HG03565 (cell line): ENCODE measurements at regions not wholly inside any gene's neighbourhood (a gene's known extent, or its start where the extent isn't known, plus 50 kb on each side); places are given as distances from the start of the nearest gene placed in this dataset.

ENCODE experiments used
- ATAC-seq: cut with Tn5 transposase; IDR thresholded peaks from one replicate; pipeline ENCODE4 v1.9.1; 2021; ENCODE audit warnings: mild to moderate bottlenecking, moderate library complexity; ENCODE audit not compliant: unreplicated experiment

GRCh38 chr4:18538121-18538520 lies 516.6 kb upstream of the LCORL start:
- no peak for ATAC-seq

- ATAC-seq: no peak
Observed at GRCh38 chr4:18536428-18536827, 514.9 kb upstream of the LCORL start.

- ATAC-seq: no peak
Observed at GRCh38 chr4:18535948-18536347, 514.4 kb upstream of the LCORL start.

GRCh38 chr4:18533262-18533775 lies 511.8 kb upstream of the LCORL start:
- ATAC-seq: no peak

- no peak for ATAC-seq
Observed at GRCh38 chr4:18531731-18532130, 510.2 kb upstream of the LCORL start.

- ATAC-seq: no peak
Observed at GRCh38 chr4:18529482-18529881, 507.9 kb upstream of the LCORL start.

GRCh38 chr4:18524667-18525066 lies 503.1 kb upstream of the LCORL start:
- no peak for ATAC-seq

GRCh38 chr4:18518098-18518497 lies 496.5 kb upstream of the LCORL start:
- ATAC-seq: no peak

- no peak for ATAC-seq
Observed at GRCh38 chr4:18513861-18514260, 492.3 kb upstream of the LCORL start.

- no peak for ATAC-seq
Observed at GRCh38 chr4:18512718-18513117, 491.2 kb upstream of the LCORL start.

GRCh38 chr4:18511727-18512126 lies 490.2 kb upstream of the LCORL start:
- ATAC-seq: no peak

- ATAC-seq: no peak
Observed at GRCh38 chr4:18508786-18509185, 487.2 kb upstream of the LCORL start.

- ATAC-seq: no peak
Observed at GRCh38 chr4:18480928-18481327, 459.4 kb upstream of the LCORL start.

GRCh38 chr4:18480342-18480741 lies 458.8 kb upstream of the LCORL start:
- ATAC-seq: no peak

- ATAC-seq: no peak
Observed at GRCh38 chr4:18479825-18480224, 458.3 kb upstream of the LCORL start.

- ATAC-seq: no peak
Observed at GRCh38 chr4:18463987-18464559, 442.5 kb upstream of the LCORL start.

- ATAC-seq: no peak
Observed at GRCh38 chr4:18458465-18458864, 436.9 kb upstream of the LCORL start.

- ATAC-seq: no peak
Observed at GRCh38 chr4:18454349-18454748, 432.8 kb upstream of the LCORL start.

GRCh38 chr4:18445110-18445509 lies 423.6 kb upstream of the LCORL start:
- ATAC-seq: no peak

- ATAC-seq: no peak
Observed at GRCh38 chr4:18444206-18444605, 422.7 kb upstream of the LCORL start.

GRCh38 chr4:18442957-18443356 lies 421.4 kb upstream of the LCORL start:
- ATAC-seq: no peak

- no peak for ATAC-seq
Observed at GRCh38 chr4:18441676-18442075, 420.1 kb upstream of the LCORL start.

- ATAC-seq: no peak
Observed at GRCh38 chr4:18441203-18441590, 419.6 kb upstream of the LCORL start.
